Effector memory CD4-positive, alpha-beta T cell (primary cell): ENCODE measurements at regions not wholly inside any gene's neighbourhood (a gene's known extent, or its start where the extent isn't known, plus 50 kb on each side); places are given as distances from the start of the nearest gene placed in this dataset.
"Not testable (repeated sequence)": the region's sequence is repeated elsewhere in the genome, so short reads cannot be mapped to it uniquely, and the experiment has no call there.

Experiments used
- DNase-seq, 3 donors: peaks; one replicate each; pipeline ENCODE4 v3.0.0-alpha.2; 2020
- H3K27ac ChIP-seq: 2 replicates; pipeline ENCODE4 v1.7.0; 2013; ENCODE audit warnings: mild to moderate bottlenecking, low read length, moderate library complexity; ENCODE audit not compliant: insufficient read depth, poor library complexity, severe bottlenecking
- H3K27me3 ChIP-seq: replicated peaks from 2 replicates; pipeline ENCODE4 v1.7.0; 2013; ENCODE audit warnings: mild to moderate bottlenecking, low read length; ENCODE audit not compliant: insufficient read depth, control insufficient read depth, poor library complexity, severe bottlenecking
- H3K36me3 ChIP-seq: 2 replicates; pipeline ENCODE4 v1.7.0; 2013; ENCODE audit warnings: mild to moderate bottlenecking, low read length, moderate library complexity; ENCODE audit not compliant: control insufficient read depth, insufficient read depth
- H3K4me1 ChIP-seq: 2 replicates; pipeline ENCODE4 v1.7.0; 2013; ENCODE audit warnings: low read length, mild to moderate bottlenecking; ENCODE audit not compliant: control insufficient read depth, insufficient read depth, poor library complexity, severe bottlenecking
- H3K4me3 ChIP-seq: 2 replicates; pipeline ENCODE4 v1.7.0; 2013; ENCODE audit warnings: low read length, low read depth, mild to moderate bottlenecking; ENCODE audit not compliant: insufficient read depth, poor library complexity, severe bottlenecking
- H3K9me3 ChIP-seq: 2 replicates; pipeline ENCODE4 v1.7.0; 2013; ENCODE audit warnings: mild to moderate bottlenecking, low read length, moderate library complexity; ENCODE audit not compliant: control insufficient read depth

DNA sequence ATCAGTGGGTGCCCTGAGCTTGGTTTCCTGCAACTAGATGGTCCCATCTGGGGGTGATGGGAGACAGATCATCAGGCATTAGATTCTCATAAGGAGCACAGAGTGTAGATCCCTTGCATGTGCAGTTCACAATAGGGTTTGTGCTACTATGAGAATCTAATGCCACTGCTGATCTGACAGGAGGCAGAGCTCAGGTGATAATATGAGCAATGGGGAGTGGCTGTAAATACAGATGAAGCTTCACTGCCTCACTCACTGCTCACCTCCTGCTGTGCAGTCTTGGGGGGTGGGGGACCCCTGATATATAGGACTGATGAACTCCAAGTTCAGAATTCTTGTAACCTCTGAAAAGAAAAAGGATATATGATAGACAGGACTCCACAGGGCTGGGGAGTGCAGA lies 108.0 kb downstream of the RIN2 start:
- Histone ChIP-seq H3K4me1 (no peaks in the 10 kb centered on the region), H3K27me3 (no peaks in the 10 kb centered on the region), H3K36me3 (no peaks in the 10 kb centered on the region), H3K9me3 (no peaks in the 10 kb centered on the region), H3K27ac (no peak overlapping the region), H3K4me3 (no peak overlapping the region)
- no peak for DNase-seq

DNA sequence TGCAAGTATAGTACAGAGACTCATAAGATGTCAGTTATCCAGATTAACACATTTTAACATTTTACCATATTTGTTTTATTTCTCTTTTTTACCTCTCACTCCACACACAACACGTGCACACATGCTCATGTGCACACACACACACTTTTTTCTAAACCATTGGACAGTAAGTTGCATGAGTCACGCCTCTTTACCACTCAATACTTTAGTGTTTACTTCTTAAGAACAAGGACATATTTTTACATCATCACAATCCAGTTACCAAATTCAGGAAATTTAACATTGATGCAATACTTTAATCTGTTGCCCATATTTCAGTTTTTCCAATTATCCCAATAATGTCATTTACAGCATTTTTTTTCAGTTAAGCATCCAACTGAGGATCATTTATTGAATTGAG lies 109.0 kb downstream of the RIN2 start:
- no peaks in the 10 kb centered on the region for H3K9me3 ChIP-seq
- no peak overlapping the region for H3K27ac ChIP-seq
- no peaks in the 10 kb centered on the region for H3K36me3 ChIP-seq
- DNase-seq: no peak
- H3K4me1 ChIP-seq: no peaks in the 10 kb centered on the region
- no peak overlapping the region for H3K4me3 ChIP-seq
- H3K27me3 ChIP-seq: no peaks in the 10 kb centered on the region

DNA sequence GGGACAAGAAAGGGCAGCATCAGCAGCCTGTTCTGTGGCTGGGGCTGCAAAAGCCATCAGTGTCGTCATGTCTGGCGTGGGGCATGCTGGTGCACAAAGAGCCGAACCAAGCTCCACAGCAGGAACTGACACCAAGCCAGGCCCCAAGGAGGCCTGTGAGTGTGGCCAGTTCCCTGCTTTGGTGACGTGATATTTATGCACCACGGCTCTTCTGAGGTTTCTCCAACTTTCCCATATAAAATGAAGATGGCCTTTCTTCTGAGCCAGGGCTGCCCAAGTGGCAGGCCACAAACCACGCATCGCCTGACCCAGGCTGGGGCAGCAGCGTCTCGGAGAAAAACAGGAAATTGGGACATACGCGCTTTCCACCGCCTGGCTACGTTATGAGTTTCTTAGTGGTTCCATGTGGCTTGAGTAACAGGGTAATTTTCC lies 109.9 kb downstream of the RIN2 start:
- no peak for DNase-seq
- no peaks in the 10 kb centered on the region for H3K27me3 ChIP-seq
- no peak overlapping the region for H3K4me3 ChIP-seq
- H3K36me3 ChIP-seq: no peaks in the 10 kb centered on the region
- H3K27ac ChIP-seq: no peak overlapping the region
- no peaks in the 10 kb centered on the region for H3K4me1 ChIP-seq
- H3K9me3 ChIP-seq: no peaks in the 10 kb centered on the region

DNA sequence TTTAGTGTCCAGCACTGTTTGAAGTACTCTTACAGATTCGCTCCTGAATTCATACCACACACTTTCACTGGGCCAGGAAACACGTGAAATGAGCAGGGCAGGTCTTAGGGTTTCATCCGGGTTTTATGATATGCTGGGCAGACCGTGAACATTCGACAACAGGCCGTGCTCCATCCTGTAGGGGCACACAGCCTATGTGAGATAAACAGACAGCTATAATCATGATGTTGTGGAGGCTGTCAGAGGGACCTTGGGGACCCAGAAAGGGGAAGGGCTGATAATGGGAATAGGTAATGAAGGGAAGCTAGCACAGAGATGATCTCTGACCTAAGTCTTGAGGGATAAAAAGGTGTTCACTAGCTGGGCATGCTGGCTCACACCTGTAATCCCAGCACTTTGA lies 110.4 kb downstream of the RIN2 start:
- H3K27ac ChIP-seq: no peak overlapping the region
- no peak for DNase-seq
- no peaks in the 10 kb centered on the region for H3K4me1 ChIP-seq
- H3K27me3 ChIP-seq: no peaks in the 10 kb centered on the region
- H3K9me3 ChIP-seq: no peaks in the 10 kb centered on the region
- H3K4me3 ChIP-seq: no peak overlapping the region
- H3K36me3 ChIP-seq: no peaks in the 10 kb centered on the region

DNA sequence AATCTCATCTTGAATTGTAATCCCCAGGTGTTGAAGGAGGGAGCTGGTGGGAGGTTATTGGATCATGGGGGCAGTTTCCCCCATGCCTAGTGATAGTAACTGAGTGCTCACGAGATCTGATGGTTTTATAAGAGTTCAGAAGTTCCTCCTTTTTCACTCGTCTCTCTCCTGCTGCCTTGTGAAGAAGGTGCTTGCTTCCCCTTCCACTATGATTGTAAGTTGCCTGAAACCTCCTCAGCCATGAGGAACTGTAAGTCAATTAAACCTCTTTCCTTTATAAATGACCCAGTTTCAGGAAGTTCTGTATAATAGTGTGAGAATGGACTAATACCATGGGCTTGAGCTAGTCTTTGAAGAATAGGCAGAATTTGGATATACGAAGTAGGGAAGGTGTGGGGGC lies 113.9 kb downstream of the RIN2 start:
- Histone ChIP-seq H3K4me3 (no peak overlapping the region), H3K4me1 (no peaks in the 10 kb centered on the region), H3K9me3 (no peaks in the 10 kb centered on the region), H3K27me3 (no peaks in the 10 kb centered on the region), H3K27ac (no peak overlapping the region), H3K36me3 (no peaks in the 10 kb centered on the region)
- DNase-seq: no peak

DNA sequence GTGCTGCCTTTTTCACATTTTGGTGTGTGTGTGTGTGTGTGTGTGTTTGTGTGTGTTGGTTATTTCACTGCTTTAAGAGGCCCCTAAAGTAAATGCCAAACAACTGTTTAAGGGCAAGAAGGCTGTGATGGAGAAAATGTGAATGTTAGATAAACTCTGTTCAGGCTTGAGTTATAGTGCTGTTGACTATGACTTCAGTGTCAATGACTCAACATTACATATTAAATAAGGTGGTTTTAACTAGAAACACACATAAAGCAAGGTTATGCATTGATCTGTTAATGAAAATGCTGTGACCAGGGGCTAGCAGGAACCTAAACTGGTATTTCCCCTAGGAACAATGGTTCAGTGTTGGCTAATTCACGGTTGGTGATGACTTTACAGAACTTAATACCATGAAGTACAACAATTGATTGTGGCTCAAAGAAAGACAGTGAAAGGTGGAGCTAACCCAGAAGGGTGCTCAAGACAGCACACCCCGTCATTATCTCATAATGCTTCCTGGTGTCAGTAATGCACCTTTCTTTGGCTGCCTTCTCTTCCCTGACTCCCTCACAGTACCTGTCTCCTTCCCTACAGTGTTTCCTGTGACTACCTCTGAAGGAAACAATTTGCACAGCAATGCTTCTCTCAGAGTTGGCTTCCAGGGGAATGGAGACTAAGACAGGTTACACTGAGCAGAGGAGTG lies 116.1 kb downstream of the RIN2 start:
- Histone ChIP-seq H3K27me3 (no peaks in the 10 kb centered on the region), H3K4me3 (no peak overlapping the region), H3K9me3 (no peaks in the 10 kb centered on the region), H3K36me3 (no peaks in the 10 kb centered on the region), H3K4me1 (no peaks in the 10 kb centered on the region), H3K27ac (no peak overlapping the region)
- DNase-seq: no peak

DNA sequence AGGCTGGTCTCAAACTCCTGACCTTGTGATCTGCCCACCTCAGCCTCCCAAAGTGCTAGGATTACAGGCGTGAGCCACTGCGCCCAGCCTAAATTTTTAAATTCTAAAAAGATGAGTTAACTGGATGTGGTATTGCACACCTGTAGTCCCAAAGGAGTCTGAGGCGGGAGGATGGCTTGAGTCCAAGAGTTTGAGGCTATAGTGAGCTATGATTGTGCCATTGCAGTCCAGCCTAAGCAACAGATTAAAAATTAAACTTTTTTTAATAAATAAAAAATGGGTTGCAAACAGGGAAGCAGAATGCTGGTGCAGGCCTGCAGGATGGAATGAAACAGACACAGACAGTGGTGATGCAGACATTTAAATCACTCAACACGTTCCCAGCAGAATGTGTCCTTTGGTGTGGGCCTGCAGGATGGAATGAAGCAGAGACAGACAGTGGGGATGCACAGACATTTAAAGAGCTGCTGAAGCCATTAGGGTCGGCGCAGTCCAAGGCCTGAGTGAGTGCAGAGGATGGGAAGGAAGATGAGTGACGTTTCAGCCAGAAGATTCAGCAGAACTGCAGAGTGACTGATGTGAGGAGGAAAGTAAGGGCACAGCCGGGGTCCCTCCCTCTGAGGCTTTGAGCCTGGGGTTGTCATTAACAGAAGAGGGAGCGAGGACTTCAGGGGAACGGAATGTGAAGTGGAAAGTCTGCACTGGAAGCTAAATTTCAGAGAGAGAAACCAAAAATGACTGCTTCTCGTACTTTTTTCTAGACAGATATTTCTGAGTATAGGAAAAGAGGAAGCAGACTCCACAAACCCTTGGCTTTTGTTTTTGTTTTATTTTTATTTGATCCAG lies 117.5 kb downstream of the RIN2 start:
- Histone ChIP-seq H3K4me3 (no peak overlapping the region), H3K9me3 (no peaks in the 10 kb centered on the region), H3K36me3 (no peaks in the 10 kb centered on the region), H3K27me3 (no peaks in the 10 kb centered on the region), H3K4me1 (no peaks in the 10 kb centered on the region), H3K27ac (no peak overlapping the region)
- DNase-seq: no peak

DNA sequence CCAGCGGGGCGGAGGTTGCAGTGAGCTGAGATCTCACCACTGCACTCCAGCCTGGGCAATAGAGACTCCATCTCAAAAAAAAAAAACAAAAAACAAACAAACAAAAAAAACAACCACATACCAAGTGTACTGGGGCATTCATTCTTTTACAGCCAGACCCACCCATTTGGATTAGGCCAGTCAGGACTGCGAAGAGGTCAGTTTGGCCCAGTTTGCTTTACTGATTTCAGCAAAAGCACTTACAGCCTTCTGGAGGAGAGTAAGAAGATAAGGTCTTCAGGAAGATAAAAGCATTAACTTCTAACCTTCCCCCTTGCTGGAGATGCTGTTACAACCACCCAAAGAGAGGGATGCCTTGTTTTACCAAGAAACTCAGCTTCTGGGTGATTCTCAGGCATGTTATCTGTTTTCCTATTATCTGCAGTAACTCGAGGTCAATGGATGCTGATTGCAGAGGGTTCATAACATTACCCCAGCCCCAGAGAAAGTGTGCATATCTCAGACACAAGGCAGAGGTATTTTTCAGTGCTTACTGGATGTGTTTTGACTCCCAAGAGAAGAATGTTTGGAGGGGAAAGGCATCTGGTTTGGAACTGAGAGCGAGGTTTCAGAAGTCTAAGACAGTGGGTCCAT lies 118.9 kb downstream of the RIN2 start:
- DNase-seq: no peak
- Histone ChIP-seq H3K4me3 (no peak overlapping the region), H3K36me3 (no peaks in the 10 kb centered on the region), H3K9me3 (no peaks in the 10 kb centered on the region), H3K4me1 (no peaks in the 10 kb centered on the region), H3K27me3 (no peaks in the 10 kb centered on the region), H3K27ac (no peak overlapping the region)

DNA sequence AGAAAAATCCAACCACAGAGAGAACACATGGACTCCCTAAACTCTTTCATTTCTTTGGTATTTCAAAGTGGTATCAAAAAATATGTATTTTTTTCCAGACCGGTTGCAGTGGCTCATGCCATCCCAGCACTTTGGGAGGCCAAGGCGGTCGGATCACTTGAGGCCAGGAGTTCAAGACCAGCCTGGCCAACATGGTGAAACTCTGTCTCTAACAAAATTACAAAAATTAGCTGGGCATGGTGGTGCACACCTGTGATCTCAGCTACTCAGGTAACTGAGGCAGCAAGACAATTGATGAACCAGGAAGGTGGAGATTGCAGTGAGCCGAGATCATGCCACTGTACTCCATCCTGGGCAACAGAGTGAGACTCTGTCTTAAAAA lies 121.8 kb downstream of the RIN2 start:
- DNase-seq, H3K27me3 ChIP-seq, H3K9me3 ChIP-seq, H3K4me3 ChIP-seq, H3K4me1 ChIP-seq, H3K27ac ChIP-seq, H3K36me3 ChIP-seq: not testable (repeated sequence)
